NT2/D1 (cell line): ENCODE measurements at regions not wholly inside any gene's neighbourhood (a gene's known extent, or its start where the extent isn't known, plus 50 kb on each side); places are given as distances from the start of the nearest gene placed in this dataset.

Source experiments
- DNase-seq: peaks from one replicate; pipeline ENCODE4 v3.0.0-alpha.2; 2011; ENCODE audit warnings: low read depth, low spot score
- H3K27me3 ChIP-seq: 2 replicates; pipeline ENCODE4 v1.6.0; 2011; ENCODE audit warnings: mild to moderate bottlenecking; ENCODE audit not compliant: insufficient read length, insufficient read depth
- H3K36me3 ChIP-seq: 2 replicates; pipeline ENCODE4 v1.6.1; 2011; ENCODE audit warnings: mild to moderate bottlenecking, low read length, mixed read lengths; ENCODE audit not compliant: insufficient read depth, insufficient read length
- H3K4me1 ChIP-seq: 2 replicates; pipeline ENCODE4 v1.5.1; 2011; ENCODE audit not compliant: insufficient read depth, insufficient read length
- H3K4me3 ChIP-seq: 2 replicates; pipeline ENCODE4 v1.5.1; 2011; ENCODE audit warnings: low read depth; ENCODE audit not compliant: insufficient read length
- H3K9ac ChIP-seq: 2 replicates; pipeline ENCODE4 v1.6.0; 2011; ENCODE audit warnings: low read depth; ENCODE audit not compliant: insufficient read length
- H3K9me3 ChIP-seq: 2 replicates; pipeline ENCODE4 v1.5.1; 2011; ENCODE audit warnings: mild to moderate bottlenecking, low read length; ENCODE audit not compliant: insufficient read depth
- SUZ12 ChIP-seq: IDR thresholded peaks from 2 replicates; pipeline ENCODE4 v1.6.1; 2011; ENCODE audit not compliant: insufficient read length, insufficient read depth; ENCODE audit errors: extremely low read depth
- YY1 ChIP-seq: IDR thresholded peaks from 2 replicates; pipeline ENCODE4 v1.6.1; 2011; ENCODE audit not compliant: insufficient read length, insufficient read depth
- ZNF274 ChIP-seq: IDR thresholded peaks from 2 replicates; pipeline ENCODE4 v1.6.1; 2011; ENCODE audit warnings: mild to moderate bottlenecking, low read depth, low read length

DNA sequence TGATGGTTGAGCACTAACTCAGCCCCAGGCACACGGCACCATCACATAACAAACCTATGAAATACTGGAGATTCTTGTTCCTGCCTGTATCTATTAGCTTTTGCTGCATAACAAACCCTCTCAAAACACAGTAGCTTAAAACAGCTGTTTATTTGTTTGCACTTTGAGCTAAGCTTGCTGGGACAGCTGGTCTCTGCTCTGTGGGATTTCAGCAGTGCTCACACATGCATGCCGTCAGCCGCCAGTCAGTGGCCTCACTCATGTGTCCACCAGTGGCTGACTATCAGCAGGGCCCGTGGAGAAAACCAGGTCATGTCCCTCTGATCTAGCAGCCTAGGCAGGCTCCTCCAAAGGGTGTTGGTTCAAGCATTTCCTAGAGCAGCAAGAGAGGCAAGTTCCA is 52.8 kb upstream of the RAB12 start:
- Histone ChIP-seq H3K9ac (no peak overlapping the region), H3K36me3 (no peaks in the 10 kb centered on the region), H3K4me3 (no peak overlapping the region), H3K4me1 (no peaks in the 10 kb centered on the region), H3K27me3 (no peaks in the 10 kb centered on the region), H3K9me3 (no peaks in the 10 kb centered on the region)
- DNase-seq, result no peak
- TF ChIP-seq ZNF274 (no peak), SUZ12 (no peak), YY1 (no peak)
